WTC11 (cell line): ENCODE measurements at regions not wholly inside any gene's neighbourhood (a gene's known extent, or its start where the extent isn't known, plus 50 kb on each side); places are given as distances from the start of the nearest gene placed in this dataset.

Experiments
- ATAC-seq: fragments of 200-7000 bp; cut with Tn5 transposase; 2 replicates; pipeline ENCODE4 v1.10.0; 2021; ENCODE audit warnings: mild to moderate bottlenecking, moderate library complexity
- CTCF ChIA-PET: fragments of 300-600 bp; sonication (Branson Sonifier 250); formaldehyde crosslinking; loops from one replicate; lab custom pipeline; 2021; ENCODE audit warnings: antibody characterized with exemption; lab: Charles Lee
- POLR2A ChIA-PET: fragments of 350-600 bp; sonication (Branson Sonifier 250); formaldehyde crosslinking; loops from one replicate; lab custom pipeline; 2021; ENCODE audit warnings: antibody characterized with exemption; lab: Charles Lee
- DNase-seq: peaks from one replicate; pipeline ENCODE4 v3.0.0; 2021; ENCODE audit warnings: low spot score
- H3K27ac Mint-ChIP-seq: 2 replicates; pipeline ENCODE4 v1.8.0; 2021; ENCODE audit warnings: mixed read lengths
- H3K27me3 Mint-ChIP-seq: 2 replicates; pipeline ENCODE4 v1.8.0; 2021; ENCODE audit warnings: low read depth, mild to moderate bottlenecking, moderate library complexity, mixed read lengths
- H3K36me3 Mint-ChIP-seq: 2 replicates; pipeline ENCODE4 v1.8.0; 2021; ENCODE audit warnings: mixed read lengths
- H3K4me1 Mint-ChIP-seq: 2 replicates; pipeline ENCODE4 v1.8.0; 2022; ENCODE audit warnings: mixed read lengths
- H3K4me3 Mint-ChIP-seq: 2 replicates; pipeline ENCODE4 v1.8.0; 2021; ENCODE audit warnings: mild to moderate bottlenecking, moderate library complexity, mixed read lengths
- H3K9me3 Mint-ChIP-seq: 2 replicates; pipeline ENCODE4 v1.8.0; 2021; ENCODE audit warnings: mixed read lengths
- AR ChIP-seq: fragments of 250-450 bp; sonication (Bioruptor Pico); IDR thresholded peaks from 2 replicates; pipeline ENCODE4 v1.9.0; 2021; ENCODE audit warnings: mild to moderate bottlenecking
- CDX4 ChIP-seq: fragments of 250-450 bp; sonication (Bioruptor Pico); IDR thresholded peaks from 2 replicates; pipeline ENCODE4 v1.9.0; 2021; ENCODE audit warnings: moderate library complexity, mild to moderate bottlenecking, inconsistent platforms, borderline replicate concordance
- ELF4 ChIP-seq: sonication (generic); formaldehyde crosslinking; IDR thresholded peaks from 2 replicates; pipeline ENCODE4 v1.8.1; 2022; ENCODE audit warnings: low read depth, mild to moderate bottlenecking, moderate library complexity, missing genetic modification reagents
- FOXK1 ChIP-seq: sonication (generic); formaldehyde crosslinking; IDR thresholded peaks from 2 replicates; pipeline ENCODE4 v1.8.0; 2022; ENCODE audit warnings: mild to moderate bottlenecking, moderate library complexity, missing genetic modification reagents
- GRHL2 ChIP-seq: fragments of 250-450 bp; sonication (Bioruptor Pico); IDR thresholded peaks from 2 replicates; pipeline ENCODE4 v1.8.0; 2022; ENCODE audit warnings: mild to moderate bottlenecking, moderate library complexity; ENCODE audit not compliant: insufficient replicate concordance, severe bottlenecking
- HMGXB4 ChIP-seq: sonication (generic); formaldehyde crosslinking; IDR thresholded peaks from 2 replicates; pipeline ENCODE4 v1.8.1; 2023; ENCODE audit warnings: mild to moderate bottlenecking, moderate library complexity, missing genetic modification reagents
- JUN ChIP-seq: sonication (generic); formaldehyde crosslinking; IDR thresholded peaks from 2 replicates; pipeline ENCODE4 v1.8.0; 2023; ENCODE audit warnings: mild to moderate bottlenecking, missing genetic modification reagents
- MLX ChIP-seq: sonication (generic); formaldehyde crosslinking; IDR thresholded peaks from 2 replicates; pipeline ENCODE4 v1.8.1; 2023; ENCODE audit warnings: mild to moderate bottlenecking, missing genetic modification reagents, moderate library complexity
- MXD4 ChIP-seq: fragments of 250-450 bp; sonication (Bioruptor Pico); IDR thresholded peaks from 2 replicates; pipeline ENCODE4 v1.8.0; 2021; ENCODE audit warnings: mild to moderate bottlenecking, moderate library complexity, borderline replicate concordance
- MYBL2 ChIP-seq: sonication (generic); formaldehyde crosslinking; IDR thresholded peaks from 2 replicates; pipeline ENCODE4 v1.8.1; 2023; ENCODE audit warnings: mild to moderate bottlenecking, moderate library complexity, missing genetic modification reagents
- NFE2L1 ChIP-seq: sonication (generic); formaldehyde crosslinking; IDR thresholded peaks from 2 replicates; pipeline ENCODE4 v1.8.1; 2023; ENCODE audit warnings: missing genetic modification reagents
- NR3C1 ChIP-seq: sonication (generic); formaldehyde crosslinking; conservative IDR thresholded peaks from 2 replicates; pipeline ENCODE4 v1.8.1; 2023; ENCODE audit warnings: low read depth, mild to moderate bottlenecking, missing genetic modification reagents
- TEAD1 ChIP-seq: sonication (generic); formaldehyde crosslinking; IDR thresholded peaks from 2 replicates; pipeline ENCODE4 v1.8.0; 2022; ENCODE audit warnings: mild to moderate bottlenecking, missing genetic modification reagents
- ZBTB21 ChIP-seq: sonication (generic); formaldehyde crosslinking; IDR thresholded peaks from 2 replicates; pipeline ENCODE4 v1.8.1; 2023; ENCODE audit warnings: mild to moderate bottlenecking, missing genetic modification reagents, borderline replicate concordance
- ZBTB43 ChIP-seq: sonication (generic); formaldehyde crosslinking; IDR thresholded peaks from 2 replicates; pipeline ENCODE4 v1.8.1; 2023; ENCODE audit warnings: mild to moderate bottlenecking, missing genetic modification reagents
- ZNF219 ChIP-seq: sonication (generic); formaldehyde crosslinking; IDR thresholded peaks from 2 replicates; pipeline ENCODE4 v1.8.0; 2023; ENCODE audit warnings: missing genetic modification reagents, mild to moderate bottlenecking, borderline replicate concordance
- ZNF232 ChIP-seq: sonication (generic); formaldehyde crosslinking; IDR thresholded peaks from 2 replicates; pipeline ENCODE4 v1.8.0; 2022; ENCODE audit warnings: mild to moderate bottlenecking, missing genetic modification reagents
- ZNF423 ChIP-seq: fragments of 250-450 bp; sonication (Bioruptor Pico); IDR thresholded peaks from 2 replicates; pipeline ENCODE4 v2.1.2; 2022; ENCODE audit warnings: mild to moderate bottlenecking, moderate library complexity
- ZNF512 ChIP-seq: sonication (generic); formaldehyde crosslinking; IDR thresholded peaks from 2 replicates; pipeline ENCODE4 v1.8.1; 2022; ENCODE audit warnings: missing genetic modification reagents, borderline replicate concordance
- ZNF671 ChIP-seq: fragments of 250-450 bp; sonication (Bioruptor Pico); IDR thresholded peaks from 2 replicates; pipeline ENCODE4 v1.8.0; 2021; ENCODE audit warnings: mild to moderate bottlenecking

GRCh38 chr12:34236073-34236472, 213.8 kb downstream of the ALG10 start:
- TF ChIP-seq ELF4 (CRISPR knock-in tag) (no peak), GRHL2 (CRISPR knock-in tag) (no peak), CDX4 (no peak), ZNF423 (CRISPR knock-in tag) (no peak), ZNF219 (CRISPR knock-in tag) (no peak), MLX (CRISPR knock-in tag) (no peak), NFE2L1 (CRISPR knock-in tag) (no peak), TEAD1 (no peak), FOXK1 (CRISPR knock-in tag) (no peak), ZBTB43 (CRISPR knock-in tag) (no peak), ZNF232 (no peak), MXD4 (CRISPR knock-in tag) (no peak), ZNF512 (CRISPR knock-in tag) (no peak), NR3C1 (no peak), HMGXB4 (no peak), MYBL2 (no peak), AR (CRISPR knock-in tag) (no peak), ZBTB21 (CRISPR knock-in tag) (no peak), ZNF671 (no peak), JUN (CRISPR knock-in tag) (no peak)
- Mint-ChIP-seq H3K4me1 (no peaks in the 10 kb centered on the region), H3K9me3 (peaks cover 55% of the 10 kb centered on the region), H3K4me3 (no peak overlapping the region), H3K36me3 (peaks cover 65% of the 10 kb centered on the region), H3K27me3 (peaks cover 2% of the 10 kb centered on the region; the same call in 1 of the 2 replicates), H3K27ac (no peak overlapping the region)
- ChIA-PET POLR2A (no interaction called here), CTCF (no interaction called here)
- no peak for ATAC-seq
- no peak for DNase-seq
